OCI-LY7 (cell line): ENCODE measurements at regions not wholly inside any gene's neighbourhood (a gene's known extent, or its start where the extent isn't known, plus 50 kb on each side); places are given as distances from the start of the nearest gene placed in this dataset.

Experiments
- BruUV-seq: library from RNA; stranded (reverse); fragments of 400-500 nt; replicated peaks from 2 replicates; lab custom pipeline; 2021; lab: Mats Ljungman, UMichigan
- CTCF ChIA-PET: fragments of 300-600 bp; sonication (Branson Sonifier 250); formaldehyde crosslinking; loops from one replicate; lab custom pipeline; 2022; ENCODE audit warnings: antibody characterized with exemption; ENCODE audit not compliant: unreplicated experiment; lab: Charles Lee
- POLR2A ChIA-PET: fragments of 300-600 bp; sonication (Branson Sonifier 250); formaldehyde crosslinking; loops from one replicate; lab custom pipeline; 2022; ENCODE audit warnings: antibody characterized with exemption; lab: Charles Lee
- DNase-seq: peaks from one replicate; pipeline ENCODE4 v3.0.0-alpha.2; 2015; ENCODE audit warnings: low spot score
- H2AFZ ChIP-seq: fragments of 200-600 bp; sonication (generic), shearing (Covaris generic); 2 replicates; pipeline ENCODE4 v1.6.1; 2014; ENCODE audit warnings: mild to moderate bottlenecking, antibody characterized with exemption, low read length, moderate library complexity
- H3K27ac ChIP-seq: fragments of 200-600 bp; sonication (generic); 2 replicates; pipeline ENCODE4 v1.5.1; 2014; ENCODE audit warnings: mixed run types, low read depth, mild to moderate bottlenecking, moderate library complexity, low read length, inconsistent platforms; ENCODE audit not compliant: poor library complexity, severe bottlenecking
- H3K36me3 ChIP-seq: fragments of 200-600 bp; sonication (generic); 2 replicates; pipeline ENCODE4 v1.6.1; 2014; ENCODE audit warnings: mild to moderate bottlenecking, antibody characterized with exemption, low read length, moderate library complexity, mixed read lengths; ENCODE audit not compliant: insufficient read depth
- H3K4me1 ChIP-seq: fragments of 200-600 bp; sonication (generic); 2 replicates; pipeline ENCODE4 v1.5.1; 2014; ENCODE audit warnings: mild to moderate bottlenecking, low read length; ENCODE audit not compliant: insufficient read depth, poor library complexity, severe bottlenecking
- H3K4me2 ChIP-seq: fragments of 200-600 bp; sonication (generic); 2 replicates; pipeline ENCODE4 v1.6.1; 2014; ENCODE audit warnings: mild to moderate bottlenecking, low read length
- H3K4me3 ChIP-seq: fragments of 200-600 bp; sonication (generic); 2 replicates; pipeline ENCODE4 v1.5.1; 2014; ENCODE audit warnings: mild to moderate bottlenecking, low read depth, low read length; ENCODE audit not compliant: poor library complexity, severe bottlenecking
- H3K79me2 ChIP-seq: fragments of 200-600 bp; sonication (generic); 2 replicates; pipeline ENCODE4 v1.6.1; 2016; ENCODE audit warnings: low read depth, mild to moderate bottlenecking, low read length, moderate library complexity, mixed read lengths; ENCODE audit not compliant: insufficient read depth
- H3K9me2 ChIP-seq: fragments of 200-600 bp; sonication (generic); 2 replicates; pipeline ENCODE4 v1.6.1; 2016; ENCODE audit warnings: mild to moderate bottlenecking, low read length, mixed read lengths; ENCODE audit not compliant: insufficient read depth
- H3K9me3 ChIP-seq: fragments of 200-600 bp; sonication (generic); 2 replicates; pipeline ENCODE4 v1.6.1; 2014; ENCODE audit warnings: mild to moderate bottlenecking, mixed run types, low read length, mixed read lengths
- H4K20me1 ChIP-seq: fragments of 200-600 bp; sonication (generic); 2 replicates; pipeline ENCODE4 v1.6.1; 2014; ENCODE audit warnings: mild to moderate bottlenecking, antibody characterized with exemption, low read length, moderate library complexity, mixed read lengths; ENCODE audit not compliant: insufficient read depth
- CTCF ChIP-seq: fragments of 200-600 bp; sonication (generic); conservative IDR thresholded peaks from 2 replicates; pipeline ENCODE4 v1.5.1; 2014; ENCODE audit warnings: mild to moderate bottlenecking, antibody characterized with exemption, low read length, moderate library complexity, mixed read lengths
- EZH2phosphoT487 ChIP-seq: fragments of 200-600 bp; sonication (generic); IDR thresholded peaks from 2 replicates; pipeline ENCODE4 v1.6.1; 2018; ENCODE audit warnings: low read depth, borderline replicate concordance, mild to moderate bottlenecking, mixed run types, antibody characterized with exemption, low read length, moderate library complexity, mixed read lengths
- intact Hi-C: fragments of 100-400 bp; cut with micrococcal nuclease; formaldehyde crosslinking; loops from one replicate; pipeline ENCODE4 v1.10.0; 2022; ENCODE audit not compliant: unreplicated experiment

- ChIA-PET CTCF (no interaction called here), POLR2A (no interaction called here)
- intact Hi-C loops, result no loop called here
These were observed 62.4 kb downstream of the SOX9 start for GRCh38 chr17:72183194-72183685.

GRCh38 chr17:72184805-72185204 lies 64.0 kb downstream of the SOX9 start:
- Histone ChIP-seq H3K4me2 (no peak overlapping the region), H3K79me2 (no peaks in the 10 kb centered on the region), H3K27ac (no peak overlapping the region), H3K36me3 (no peaks in the 10 kb centered on the region), H3K4me1 (no peaks in the 10 kb centered on the region), H3K4me3 (no peak overlapping the region), H3K9me3 (no peaks in the 10 kb centered on the region), H4K20me1 (no peaks in the 10 kb centered on the region), H3K9me2 (no peaks in the 10 kb centered on the region), H2AFZ (no peak overlapping the region)
- ChIA-PET CTCF (no interaction called here), POLR2A (interaction anchor here (0.7 kb wide), 1 partner anchor 10 kb away, joined by 3 read pairs; no protein-coding TSS in a partner anchor)
- intact Hi-C loops, result no loop called here
- DNase-seq, result no peak
- no peak for TF ChIP-seq CTCF
- no peak for TF ChIP-seq EZH2phosphoT487
- no TSS peak for BruUV-seq

More at GRCh38 chr17:72183194-72183685, 62.4 kb downstream of the SOX9 start:
- H3K9me2 ChIP-seq, result no peaks in the 10 kb centered on the region
- no TSS peak for BruUV-seq
- no peak overlapping the region for H3K4me2 ChIP-seq
- no peak for DNase-seq
- no peak overlapping the region for H3K4me3 ChIP-seq
- no peaks in the 10 kb centered on the region for H3K9me3 ChIP-seq
- H3K36me3 ChIP-seq, result no peaks in the 10 kb centered on the region
- TF ChIP-seq EZH2phosphoT487, result no peak
- no peak for TF ChIP-seq CTCF
- no peaks in the 10 kb centered on the region for H4K20me1 ChIP-seq
- no peak overlapping the region for H3K27ac ChIP-seq
- H3K4me1 ChIP-seq, result no peaks in the 10 kb centered on the region
- H3K79me2 ChIP-seq, result no peaks in the 10 kb centered on the region
- no peak overlapping the region for H2AFZ ChIP-seq

GRCh38 chr17:72185564-72185963 lies 64.7 kb downstream of the SOX9 start:
- Histone ChIP-seq H4K20me1 (no peaks in the 10 kb centered on the region), H3K9me2 (no peaks in the 10 kb centered on the region), H3K9me3 (no peaks in the 10 kb centered on the region), H3K4me3 (no peak overlapping the region), H2AFZ (no peak overlapping the region), H3K36me3 (no peaks in the 10 kb centered on the region), H3K27ac (no peak overlapping the region), H3K4me2 (no peak overlapping the region), H3K79me2 (no peaks in the 10 kb centered on the region), H3K4me1 (no peaks in the 10 kb centered on the region)
- ChIA-PET CTCF (no interaction called here), POLR2A (no interaction called here)
- BruUV-seq, result no TSS peak
- TF ChIP-seq CTCF, result no peak
- TF ChIP-seq EZH2phosphoT487, result no peak
- intact Hi-C loops, result no loop called here
- DNase-seq, result no peak
